Activated CD4-positive, alpha-beta T cell treated with anti-CD3 and anti-CD28 coated beads for 36 hours (primary cell): ENCODE measurements at regions not wholly inside any gene's neighbourhood (a gene's known extent, or its start where the extent isn't known, plus 50 kb on each side); places are given as distances from the start of the nearest gene placed in this dataset.
"Not testable (repeated sequence)": the region's sequence is repeated elsewhere in the genome, so short reads cannot be mapped to it uniquely, and the experiment has no call there.

Source experiments
- ATAC-seq: fragments of 200-7000 bp; cut with Tn5 transposase; one replicate; pipeline ENCODE4 v1.10.0; 2021; ENCODE audit warnings: mild to moderate bottlenecking, moderate library complexity
- CTCF ChIA-PET: fragments of 350-600 bp; sonication (Branson Sonifier 250); formaldehyde crosslinking; loops from one replicate; lab custom pipeline; 2021; ENCODE audit warnings: antibody characterized with exemption; lab: Charles Lee
- POLR2A ChIA-PET: fragments of 350-600 bp; sonication (Branson Sonifier 250); formaldehyde crosslinking; loops from one replicate; lab custom pipeline; 2021; ENCODE audit warnings: antibody characterized with exemption, inconsistent platforms; lab: Charles Lee
- DNase-seq: peaks from one replicate; pipeline ENCODE4 v3.0.0-alpha.2; 2020
- H3K27ac Mint-ChIP-seq: one replicate; pipeline ENCODE4 v1.8.0; 2021; ENCODE audit warnings: mixed read lengths
- H3K27me3 Mint-ChIP-seq: one replicate; pipeline ENCODE4 v1.8.0; 2021; ENCODE audit warnings: mixed read lengths
- H3K36me3 Mint-ChIP-seq: one replicate; pipeline ENCODE4 v1.8.0; 2021; ENCODE audit warnings: low read depth, mixed read lengths
- H3K4me1 Mint-ChIP-seq: one replicate; pipeline ENCODE4 v1.8.0; 2021; ENCODE audit warnings: mixed read lengths
- H3K4me3 Mint-ChIP-seq: one replicate; pipeline ENCODE4 v1.8.0; 2021; ENCODE audit warnings: mild to moderate bottlenecking, moderate library complexity, mixed read lengths
- H3K9me3 Mint-ChIP-seq: one replicate; pipeline ENCODE4 v1.8.0; 2021; ENCODE audit warnings: low read depth, mixed read lengths
- intact Hi-C, 2 experiments: fragments of 100-400 bp; cut with DNase I in 1 of 2; cut with micrococcal nuclease in 1 of 2; formaldehyde crosslinking; loops; one replicate each; pipeline versions ENCODE4 v1.14.2 to v1.15.1; 2022 to 2024; cut with DNase I, micrococcal nuclease

DNA sequence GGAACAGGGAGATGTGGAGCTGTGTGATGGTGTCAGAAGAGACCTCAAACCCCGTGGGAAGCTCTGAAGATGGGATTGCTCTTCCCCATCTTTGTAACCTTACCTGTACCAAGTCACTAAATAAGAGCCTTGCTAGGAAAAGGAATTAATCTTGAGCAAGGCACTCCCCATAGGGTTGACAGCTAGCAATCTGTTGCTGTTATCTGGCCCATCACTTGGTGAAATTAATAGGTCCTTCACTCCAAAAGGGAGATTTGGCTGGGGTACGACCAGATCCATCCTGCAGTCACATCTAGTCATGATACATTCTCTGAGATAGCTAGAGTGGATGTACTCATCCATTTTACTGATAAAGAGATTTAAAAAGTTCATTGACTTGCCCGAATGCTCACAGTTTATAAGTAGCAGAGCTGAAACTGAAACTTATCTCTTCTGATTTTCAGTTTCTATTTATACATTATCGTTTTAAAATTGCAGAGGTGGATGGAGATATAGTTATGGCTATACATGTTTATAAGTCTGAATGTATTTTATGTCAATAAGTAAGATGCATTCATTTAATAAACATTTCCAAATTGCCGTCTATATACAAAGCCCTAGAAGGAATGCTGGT, 299.1 kb upstream of the MCTP2 start:
- H3K36me3 Mint-ChIP-seq: no peaks in the 10 kb centered on the region
- H3K27me3 Mint-ChIP-seq: peaks cover 4% of the 10 kb centered on the region
- no peaks in the 10 kb centered on the region for H3K9me3 Mint-ChIP-seq
- CTCF ChIA-PET: interaction anchor here (0.7 kb wide), 1 partner anchor 10 kb away, joined by 3 read pairs; no protein-coding TSS in a partner anchor
- POLR2A ChIA-PET: no interaction called here
- intact Hi-C loops: no loop called here
- peaks cover 2% of the 10 kb centered on the region for H3K4me1 Mint-ChIP-seq
- no peak for DNase-seq
- H3K4me3 Mint-ChIP-seq: no peak overlapping the region
- ATAC-seq: no peak
- H3K27ac Mint-ChIP-seq: no peak overlapping the region

DNA sequence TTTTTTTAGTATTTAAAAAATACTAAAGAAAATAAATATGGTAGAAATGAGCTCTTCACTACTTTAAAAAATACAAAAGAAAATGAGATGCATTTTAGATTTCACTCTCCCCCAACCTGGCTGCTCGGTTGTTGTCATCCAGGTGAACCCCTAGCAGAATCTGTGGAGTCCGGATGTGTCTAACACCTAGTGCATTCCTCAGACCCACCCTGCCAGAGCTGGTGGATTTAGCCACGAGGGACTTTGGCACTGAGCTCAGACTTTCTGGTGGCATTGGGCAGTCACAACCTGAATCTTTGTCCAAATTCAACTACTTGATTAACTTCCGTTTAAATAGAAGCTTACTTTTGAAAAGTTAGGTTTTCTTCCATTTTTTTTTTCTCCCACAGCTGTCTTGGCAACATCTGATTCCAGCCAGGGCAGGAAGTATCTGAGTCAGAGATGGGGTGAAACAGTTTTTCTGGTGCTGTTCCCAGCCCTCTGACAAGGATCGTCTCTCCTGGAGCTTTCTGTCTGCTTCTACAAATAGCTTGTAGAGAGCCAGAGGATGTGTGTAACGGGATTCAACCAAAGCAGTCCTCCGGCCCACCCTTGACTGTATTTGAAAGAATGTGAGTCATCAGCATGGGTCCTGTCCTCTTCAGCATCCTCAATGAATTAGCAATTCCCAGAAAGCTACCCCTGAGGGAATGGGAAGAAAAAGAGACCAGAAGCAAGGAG, 301.8 kb upstream of the MCTP2 start:
- intact Hi-C loops: no loop called here
- H3K27ac Mint-ChIP-seq: no peak overlapping the region
- peaks cover 2% of the 10 kb centered on the region for H3K4me1 Mint-ChIP-seq
- no peak overlapping the region for H3K4me3 Mint-ChIP-seq
- no peaks in the 10 kb centered on the region for H3K36me3 Mint-ChIP-seq
- H3K9me3 Mint-ChIP-seq: no peaks in the 10 kb centered on the region
- ATAC-seq: no peak
- no peak for DNase-seq
- POLR2A ChIA-PET: interaction anchor here (0.6 to 0.7 kb wide), 3 partner anchors 30 to 267 kb away, joined by 3 to 11 read pairs (median 4); no protein-coding TSS in a partner anchor
- H3K27me3 Mint-ChIP-seq: peaks cover 2% of the 10 kb centered on the region
- CTCF ChIA-PET: interaction anchor here (0.6 kb wide), 1 partner anchor 9 kb away, joined by 5 read pairs; no protein-coding TSS in a partner anchor

DNA sequence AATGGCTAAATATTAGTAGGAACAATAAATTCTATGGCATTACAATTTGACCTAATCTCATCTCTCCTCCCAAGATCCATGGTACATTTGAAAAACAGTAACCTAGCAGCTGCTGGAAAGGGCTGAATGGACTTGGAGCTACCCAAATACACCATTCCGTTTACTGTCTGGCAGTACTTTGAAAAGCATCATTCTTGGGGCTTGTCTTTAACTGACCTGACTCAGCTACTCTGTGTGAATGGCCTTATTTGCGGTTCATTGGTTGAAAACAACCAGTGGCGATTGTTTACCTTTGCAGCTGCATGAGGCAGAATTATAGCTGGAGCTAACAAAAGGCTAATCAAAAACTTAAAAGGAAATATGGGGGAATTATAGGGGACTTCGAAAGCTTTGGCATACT, 311.2 kb upstream of the MCTP2 start:
- no peak for DNase-seq
- Mint-ChIP-seq H3K4me1 (no peaks in the 10 kb centered on the region), H3K27ac (no peak overlapping the region), H3K9me3 (no peaks in the 10 kb centered on the region), H3K4me3 (no peak overlapping the region), H3K27me3 (peaks cover 4% of the 10 kb centered on the region), H3K36me3 (no peaks in the 10 kb centered on the region)
- no peak for ATAC-seq
- ChIA-PET POLR2A (no interaction called here), CTCF (interaction anchor here (0.8 to 1.6 kb wide), 2 partner anchors 9 to 31 kb away, joined by 3 to 5 read pairs; no protein-coding TSS in a partner anchor)
- intact Hi-C loops: no loop called here

DNA sequence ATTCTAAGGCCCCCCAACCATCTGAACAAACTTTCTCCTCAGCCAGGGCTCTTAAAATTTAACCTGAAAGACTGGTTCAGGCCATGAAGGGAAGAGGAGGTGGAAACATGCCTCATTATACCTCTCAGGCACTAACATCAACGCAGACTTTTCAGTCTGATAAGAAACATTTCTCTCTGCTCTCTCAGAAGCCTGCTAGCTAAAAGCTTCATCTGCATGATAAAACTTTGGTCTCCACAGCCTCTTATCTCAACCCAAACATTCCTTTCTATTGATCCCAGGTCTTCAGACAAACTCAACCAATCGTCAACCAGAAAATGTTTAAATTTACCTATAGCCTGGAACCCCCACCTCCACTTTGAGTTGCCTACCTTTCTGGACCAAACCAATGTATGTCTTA, 312.6 kb upstream of the MCTP2 start:
- intact Hi-C loops: loop anchor here in 1 of 2 experiments (1.0 kb wide), 1 partner anchor 32 kb away; no protein-coding TSS in a partner anchor
- DNase-seq, ATAC-seq, H3K36me3 Mint-ChIP-seq, H3K27me3 Mint-ChIP-seq, CTCF ChIA-PET, H3K4me3 Mint-ChIP-seq, H3K4me1 Mint-ChIP-seq, POLR2A ChIA-PET, H3K9me3 Mint-ChIP-seq, H3K27ac Mint-ChIP-seq: not testable (repeated sequence)

DNA sequence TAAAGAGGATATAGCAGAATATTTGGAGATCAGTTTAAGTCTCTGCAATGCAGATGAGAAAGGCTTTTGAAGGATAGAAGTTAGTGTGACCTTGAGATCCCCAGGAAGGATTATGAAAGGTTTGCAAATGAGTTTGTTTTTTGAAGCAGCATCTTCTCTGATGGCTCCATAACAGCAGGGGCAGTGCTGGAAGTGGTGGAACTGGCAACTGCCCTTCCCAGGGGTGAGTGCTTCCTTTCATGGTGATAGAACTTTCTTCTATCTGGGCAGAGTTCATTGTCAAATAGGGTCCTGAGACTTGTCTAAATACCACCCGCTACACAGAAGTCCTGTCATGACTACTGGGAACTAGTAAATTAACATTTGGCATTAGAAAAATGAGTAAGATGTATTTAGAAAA, 314.2 kb upstream of the MCTP2 start:
- Mint-ChIP-seq H3K36me3 (no peaks in the 10 kb centered on the region), H3K4me3 (no peak overlapping the region), H3K4me1 (no peaks in the 10 kb centered on the region), H3K27ac (no peak overlapping the region), H3K9me3 (no peaks in the 10 kb centered on the region), H3K27me3 (peaks cover 4% of the 10 kb centered on the region)
- no peak for DNase-seq
- ChIA-PET POLR2A (no interaction called here), CTCF (no interaction called here)
- ATAC-seq: no peak
- intact Hi-C loops: no loop called here

DNA sequence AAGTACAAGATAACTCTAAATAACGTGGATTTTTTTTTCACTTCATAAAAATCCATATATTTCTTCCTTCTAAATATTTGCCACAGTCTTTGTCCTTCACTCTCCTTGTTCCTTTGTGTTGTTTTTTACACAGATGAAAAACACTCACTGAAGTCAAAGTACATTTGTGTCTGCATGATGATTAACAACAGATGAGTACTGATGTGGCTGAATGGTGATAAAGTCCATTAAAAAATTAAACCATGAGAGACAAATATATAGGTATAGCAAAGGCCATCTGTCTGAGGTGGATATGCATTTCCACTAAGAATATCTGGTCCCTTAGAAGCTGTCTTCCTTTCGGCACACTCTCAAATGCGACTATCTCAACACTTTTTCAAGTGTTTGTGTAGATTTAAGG, 317.5 kb upstream of the MCTP2 start:
- no peak for ATAC-seq
- Mint-ChIP-seq H3K4me1 (no peaks in the 10 kb centered on the region), H3K36me3 (no peaks in the 10 kb centered on the region), H3K27ac (no peak overlapping the region), H3K9me3 (no peaks in the 10 kb centered on the region), H3K27me3 (peaks cover 4% of the 10 kb centered on the region), H3K4me3 (no peak overlapping the region)
- ChIA-PET CTCF (interaction anchor here (0.7 kb wide), 1 partner anchor 20 kb away, joined by 3 read pairs; no protein-coding TSS in a partner anchor), POLR2A (no interaction called here)
- DNase-seq: no peak
- intact Hi-C loops: no loop called here

DNA sequence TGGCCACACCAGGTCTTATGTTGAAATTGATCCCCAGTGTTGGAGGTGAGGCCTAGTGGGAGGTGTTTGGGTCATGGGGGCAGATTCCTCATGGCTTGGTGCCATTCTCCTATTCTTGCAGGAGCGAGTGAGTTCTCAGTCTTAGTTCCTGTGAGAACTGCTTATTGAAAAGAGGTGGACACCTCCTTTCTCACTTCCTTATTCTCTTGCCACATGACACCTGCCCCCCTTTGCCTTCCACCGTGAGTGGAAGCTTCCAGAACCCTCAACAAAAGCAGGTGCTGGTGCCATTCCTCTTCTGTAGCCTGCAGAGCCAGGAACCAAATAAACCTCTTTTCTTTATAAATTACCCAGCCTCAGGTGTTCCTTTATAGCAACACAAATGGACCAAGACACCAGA, 318.1 kb upstream of the MCTP2 start:
- H3K27ac Mint-ChIP-seq: no peak overlapping the region
- ChIA-PET POLR2A (no interaction called here), CTCF (interaction anchor here (0.7 kb wide), 1 partner anchor 20 kb away, joined by 3 read pairs; no protein-coding TSS in a partner anchor)
- no peaks in the 10 kb centered on the region for H3K9me3 Mint-ChIP-seq
- H3K4me1 Mint-ChIP-seq: no peaks in the 10 kb centered on the region
- no peak for ATAC-seq
- H3K4me3 Mint-ChIP-seq: no peak overlapping the region
- intact Hi-C loops: no loop called here
- no peaks in the 10 kb centered on the region for H3K36me3 Mint-ChIP-seq
- no peak for DNase-seq
- peaks cover 4% of the 10 kb centered on the region for H3K27me3 Mint-ChIP-seq

DNA sequence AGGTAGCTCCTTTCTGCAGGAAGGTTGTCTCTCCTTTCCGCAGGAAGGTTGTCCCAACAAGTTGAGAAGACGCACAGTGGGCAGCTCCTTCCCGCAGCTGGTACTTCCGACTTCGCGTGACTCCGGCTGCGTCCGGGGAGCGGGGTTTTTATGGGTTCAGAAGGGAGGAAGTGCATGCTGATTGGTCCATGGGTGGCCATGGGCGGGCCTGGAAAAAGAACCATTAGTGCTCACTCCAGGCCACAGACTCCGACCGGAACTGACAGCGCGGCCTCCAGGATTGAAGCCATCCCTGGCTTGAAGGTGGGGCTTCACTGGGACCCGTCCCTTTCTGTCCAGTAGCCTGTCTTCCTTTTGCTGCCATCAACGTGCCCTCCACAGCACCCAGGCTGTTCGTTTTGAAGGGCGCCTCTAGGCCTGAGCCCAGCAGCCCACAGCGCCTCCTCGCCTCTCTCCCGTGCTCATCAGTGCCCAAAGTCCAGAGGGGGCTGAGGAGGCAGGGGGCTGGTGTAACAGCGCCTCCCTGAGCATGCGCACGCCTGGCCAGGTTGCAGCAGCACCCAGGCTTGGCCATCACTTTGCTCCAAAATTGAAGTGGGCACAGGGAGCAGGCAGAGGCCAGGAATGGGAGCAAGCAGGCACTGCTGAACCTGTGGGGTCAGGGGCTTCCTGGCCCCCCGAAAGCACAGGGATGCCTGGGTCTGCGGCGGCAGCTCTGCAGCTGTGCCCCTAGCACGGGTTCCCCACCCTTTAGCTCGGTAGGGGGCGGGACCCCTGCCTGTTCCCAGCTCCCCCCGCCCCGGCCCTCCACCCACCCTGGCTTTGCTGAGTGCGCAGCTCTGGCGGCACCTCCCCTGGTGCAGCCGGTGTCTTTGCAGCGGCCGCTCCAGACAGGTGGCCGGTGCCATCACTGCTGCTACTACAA, 330.6 kb upstream of the MCTP2 start:
- no peaks in the 10 kb centered on the region for H3K36me3 Mint-ChIP-seq
- intact Hi-C loops: no loop called here
- H3K27me3 Mint-ChIP-seq: no peaks in the 10 kb centered on the region
- H3K9me3 Mint-ChIP-seq: no peaks in the 10 kb centered on the region
- ChIA-PET POLR2A (no interaction called here), CTCF (interaction anchor here (0.8 kb wide), 1 partner anchor 219 kb away, joined by 3 read pairs; no protein-coding TSS in a partner anchor)
- no peak overlapping the region for H3K4me3 Mint-ChIP-seq
- H3K4me1 Mint-ChIP-seq: no peaks in the 10 kb centered on the region
- no peak overlapping the region for H3K27ac Mint-ChIP-seq
- ATAC-seq: no peak
- no peak for DNase-seq

DNA sequence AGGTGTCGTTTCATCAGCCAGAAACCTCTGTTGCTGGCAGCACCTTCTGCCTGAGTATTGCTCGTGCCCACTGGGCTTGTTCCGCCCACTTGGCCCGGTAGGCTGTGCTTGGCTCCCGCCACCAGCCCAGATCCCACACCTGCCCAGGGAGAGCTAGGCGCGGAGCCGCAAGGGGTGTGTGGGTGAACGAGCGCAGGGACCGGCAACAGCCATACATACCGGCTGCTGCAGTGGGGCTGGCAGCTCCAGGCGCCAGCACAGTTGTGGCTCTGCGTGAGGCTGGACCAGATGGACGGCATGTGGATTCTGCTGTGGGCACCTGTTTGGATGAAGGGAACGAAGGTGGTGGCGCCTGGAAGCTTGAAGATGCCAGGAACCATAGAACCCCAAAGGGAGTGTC, 331.5 kb upstream of the MCTP2 start:
- intact Hi-C loops: no loop called here
- Mint-ChIP-seq H3K36me3 (no peaks in the 10 kb centered on the region), H3K27ac (no peak overlapping the region), H3K9me3 (no peaks in the 10 kb centered on the region), H3K4me3 (no peak overlapping the region), H3K27me3 (no peaks in the 10 kb centered on the region), H3K4me1 (no peaks in the 10 kb centered on the region)
- ChIA-PET POLR2A (interaction anchor here (0.6 kb wide), 1 partner anchor 29 kb away, joined by 4 read pairs; no protein-coding TSS in a partner anchor), CTCF (interaction anchor here (0.8 kb wide), 1 partner anchor 220 kb away, joined by 3 read pairs; no protein-coding TSS in a partner anchor)
- DNase-seq (no peak), ATAC-seq (no peak)

DNA sequence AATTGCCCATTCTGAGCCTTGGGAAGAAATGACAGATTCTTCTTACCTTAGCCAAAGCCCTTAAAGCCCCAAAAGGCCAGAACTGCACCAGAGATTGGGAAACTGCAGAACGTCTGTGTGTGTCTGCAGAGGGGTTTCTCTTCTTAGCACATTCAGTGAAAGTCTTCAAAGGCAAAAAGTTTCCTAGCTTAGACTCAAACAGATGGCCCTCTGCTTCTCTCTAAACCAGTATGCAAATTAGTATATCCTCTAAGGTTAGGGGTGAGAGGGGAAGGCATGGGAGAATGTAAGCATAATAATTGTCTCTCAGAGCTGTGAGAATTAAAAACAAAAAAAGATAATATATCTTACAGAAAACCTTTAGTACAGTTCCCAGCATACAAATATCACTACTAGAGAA, 334.0 kb upstream of the MCTP2 start:
- DNase-seq (no peak), ATAC-seq (no peak)
- intact Hi-C loops: no loop called here
- POLR2A ChIA-PET: no interaction called here
- no peak overlapping the region for H3K4me3 Mint-ChIP-seq
- no peaks in the 10 kb centered on the region for H3K4me1 Mint-ChIP-seq
- H3K36me3 Mint-ChIP-seq: no peaks in the 10 kb centered on the region
- no peaks in the 10 kb centered on the region for H3K9me3 Mint-ChIP-seq
- H3K27ac Mint-ChIP-seq: no peak overlapping the region
- H3K27me3 Mint-ChIP-seq: no peaks in the 10 kb centered on the region
- CTCF ChIA-PET: no interaction called here
